ENCODE measurements at regions not wholly inside any gene's neighbourhood (a gene's known extent, or its start where the extent isn't known, plus 50 kb on each side); places are given as distances from the start of the nearest gene placed in this dataset.

- no peak for TF ChIP-seq SIN3A (IDR thresholded peaks at IDR 0.05; ENCODE audit: borderline replicate concordance, insufficient read depth, low read length)
- TF ChIP-seq TAF1 (IDR thresholded peaks at IDR 0.05; ENCODE audit: borderline replicate concordance, insufficient read depth, low read length) = no peak
- no peak for TF ChIP-seq REST (IDR thresholded peaks at IDR 0.05; ENCODE audit: insufficient read depth in 1 of 2, low read depth in 2 of 2, low read length in 2 of 2)
- no peak for TF ChIP-seq POLR2AphosphoS5 (IDR thresholded peaks at IDR 0.05; ENCODE audit: low read depth, low read length)
- no peak for TF ChIP-seq FOXP2 (optimal IDR thresholded peaks at IDR 0.05; ENCODE audit: borderline replicate concordance, extremely low read depth, extremely low read length, insufficient read depth)
Observed at GRCh38 chr15:70569714-70570231, 193.6 kb downstream of the UACA start.

GRCh38 chr15:70569091-70569713 is 194.2 kb downstream of the UACA start:
- TF ChIP-seq FOXP2 (optimal IDR thresholded peaks at IDR 0.05; ENCODE audit: borderline replicate concordance, extremely low read depth, extremely low read length, insufficient read depth) (no peak), TAF1 (IDR thresholded peaks at IDR 0.05; ENCODE audit: borderline replicate concordance, insufficient read depth, low read length) (no peak), POLR2AphosphoS5 (IDR thresholded peaks at IDR 0.05; ENCODE audit: low read depth, low read length) (no peak)

GRCh38 chr15:70566989-70567388 is 196.4 kb downstream of the UACA start:
- TF ChIP-seq REST (IDR thresholded peaks at IDR 0.05; ENCODE audit: insufficient read depth in 1 of 2, low read depth in 2 of 2, low read length in 2 of 2) (no peak), TAF1 (IDR thresholded peaks at IDR 0.05; ENCODE audit: borderline replicate concordance, insufficient read depth, low read length) (no peak), FOXP2 (optimal IDR thresholded peaks at IDR 0.05; ENCODE audit: borderline replicate concordance, extremely low read depth, extremely low read length, insufficient read depth) (no peak), POLR2AphosphoS5 (IDR thresholded peaks at IDR 0.05; ENCODE audit: low read depth, low read length) (no peak), SIN3A (IDR thresholded peaks at IDR 0.05; ENCODE audit: borderline replicate concordance, insufficient read depth, low read length) (no peak)

- TF ChIP-seq REST (IDR thresholded peaks at IDR 0.05; ENCODE audit: insufficient read depth in 1 of 2, low read depth in 2 of 2, low read length in 2 of 2) = no peak
- no peak for TF ChIP-seq POLR2AphosphoS5 (IDR thresholded peaks at IDR 0.05; ENCODE audit: low read depth, low read length)
- no peak for TF ChIP-seq SIN3A (IDR thresholded peaks at IDR 0.05; ENCODE audit: borderline replicate concordance, insufficient read depth, low read length)
- TF ChIP-seq TAF1 (IDR thresholded peaks at IDR 0.05; ENCODE audit: borderline replicate concordance, insufficient read depth, low read length) = no peak
- no peak for TF ChIP-seq FOXP2 (optimal IDR thresholded peaks at IDR 0.05; ENCODE audit: borderline replicate concordance, extremely low read depth, extremely low read length, insufficient read depth)
Observed at GRCh38 chr15:70566047-70566835, 197.1 kb downstream of the UACA start.

- TF ChIP-seq REST (IDR thresholded peaks at IDR 0.05; ENCODE audit: insufficient read depth in 1 of 2, low read depth in 2 of 2, low read length in 2 of 2) (no peak), SIN3A (IDR thresholded peaks at IDR 0.05; ENCODE audit: borderline replicate concordance, insufficient read depth, low read length) (no peak), POLR2AphosphoS5 (IDR thresholded peaks at IDR 0.05; ENCODE audit: low read depth, low read length) (no peak), FOXP2 (optimal IDR thresholded peaks at IDR 0.05; ENCODE audit: borderline replicate concordance, extremely low read depth, extremely low read length, insufficient read depth) (no peak), TAF1 (IDR thresholded peaks at IDR 0.05; ENCODE audit: borderline replicate concordance, insufficient read depth, low read length) (no peak)
Observed at GRCh38 chr15:70563561-70564095, 199.7 kb downstream of the UACA start.
